Stimulated activated CD8-positive, alpha-beta memory T cell treated with anti-CD3 and anti-CD28 coated beads, Interleukin-7, amount 100 ng/mL, for 1 hour (primary cell): ENCODE measurements at regions not wholly inside any gene's neighbourhood (a gene's known extent, or its start where the extent isn't known, plus 50 kb on each side); places are given as distances from the start of the nearest gene placed in this dataset.

ENCODE experiments used
- DNase-seq, 2 donors: peaks; one replicate each; pipeline ENCODE4 v3.0.0-alpha.2; 2020; ENCODE audit warnings: low read depth in 2 of 2

GRCh38 chrX:40279091-40279430, 181.3 kb upstream of the BCOR start:
- DNase-seq = no peak

GRCh38 chrX:40278340-40279090, 180.8 kb upstream of the BCOR start:
- DNase-seq = peak; percentile 25 to 31

DNA sequence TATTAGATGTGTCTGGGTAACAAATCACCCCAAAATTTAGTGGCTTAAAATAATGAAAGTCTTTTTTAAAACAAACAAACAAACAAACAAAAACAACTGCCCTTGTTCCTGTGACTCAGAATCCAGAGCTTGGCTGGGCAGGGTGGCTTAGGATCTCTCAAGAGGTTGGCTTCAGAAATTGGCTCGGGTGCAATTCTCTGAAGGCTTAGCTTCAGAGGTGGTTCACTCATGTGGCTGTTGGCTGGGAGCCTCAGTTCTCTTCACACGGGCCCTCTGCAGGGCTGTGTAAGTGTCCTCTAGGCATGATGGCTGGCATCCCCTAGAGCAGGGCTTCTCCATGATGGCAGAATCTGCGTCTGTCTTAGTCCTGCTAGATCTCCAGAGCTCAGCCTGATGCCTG, 179.9 kb upstream of the BCOR start:
- DNase-seq = no peak

- no peak for DNase-seq
Measured at GRCh38 chrX:40273356-40274050, 175.7 kb upstream of the BCOR start.

GRCh38 chrX:40272776-40273175, 175.0 kb upstream of the BCOR start:
- DNase-seq = no peak

DNA sequence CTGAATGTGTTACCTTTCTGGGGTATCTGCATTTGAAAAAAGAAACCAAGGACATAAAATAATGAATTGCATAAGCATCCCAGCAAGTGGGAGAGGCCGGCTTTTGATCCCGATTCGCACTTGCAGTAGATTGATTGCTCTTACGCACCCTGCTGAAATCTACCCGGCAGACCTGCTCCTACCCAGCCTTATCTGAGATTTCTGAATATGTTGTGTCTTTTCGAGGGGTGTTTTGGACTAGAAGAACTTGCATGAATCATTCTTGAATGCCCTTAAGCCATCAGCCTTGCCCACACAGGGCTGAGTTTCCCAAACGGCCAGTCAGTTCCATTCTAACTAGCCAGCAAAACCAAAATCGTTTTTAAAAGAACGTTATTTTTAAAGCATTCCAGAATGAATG, 174.4 kb upstream of the BCOR start:
- no peak for DNase-seq

DNA sequence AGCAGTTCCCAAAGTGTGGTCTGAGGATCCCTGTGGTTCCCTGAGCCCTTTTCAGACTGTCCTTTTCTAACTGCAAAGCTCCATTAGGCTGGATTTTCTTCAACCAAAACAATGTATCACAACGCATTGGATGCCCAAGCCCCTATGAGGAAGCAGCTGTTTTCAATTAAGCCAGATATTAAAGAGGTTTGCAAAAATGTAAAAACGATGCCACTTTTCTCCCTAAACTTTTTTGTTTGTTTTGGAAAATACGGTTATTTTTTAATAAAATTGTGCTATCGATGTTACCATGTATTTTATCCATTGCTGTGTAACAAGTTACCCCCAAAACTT, 170.4 kb upstream of the BCOR start:
- no peak for DNase-seq

GRCh38 chrX:40267334-40268187, 169.8 kb upstream of the BCOR start:
- DNase-seq = no peak

DNA sequence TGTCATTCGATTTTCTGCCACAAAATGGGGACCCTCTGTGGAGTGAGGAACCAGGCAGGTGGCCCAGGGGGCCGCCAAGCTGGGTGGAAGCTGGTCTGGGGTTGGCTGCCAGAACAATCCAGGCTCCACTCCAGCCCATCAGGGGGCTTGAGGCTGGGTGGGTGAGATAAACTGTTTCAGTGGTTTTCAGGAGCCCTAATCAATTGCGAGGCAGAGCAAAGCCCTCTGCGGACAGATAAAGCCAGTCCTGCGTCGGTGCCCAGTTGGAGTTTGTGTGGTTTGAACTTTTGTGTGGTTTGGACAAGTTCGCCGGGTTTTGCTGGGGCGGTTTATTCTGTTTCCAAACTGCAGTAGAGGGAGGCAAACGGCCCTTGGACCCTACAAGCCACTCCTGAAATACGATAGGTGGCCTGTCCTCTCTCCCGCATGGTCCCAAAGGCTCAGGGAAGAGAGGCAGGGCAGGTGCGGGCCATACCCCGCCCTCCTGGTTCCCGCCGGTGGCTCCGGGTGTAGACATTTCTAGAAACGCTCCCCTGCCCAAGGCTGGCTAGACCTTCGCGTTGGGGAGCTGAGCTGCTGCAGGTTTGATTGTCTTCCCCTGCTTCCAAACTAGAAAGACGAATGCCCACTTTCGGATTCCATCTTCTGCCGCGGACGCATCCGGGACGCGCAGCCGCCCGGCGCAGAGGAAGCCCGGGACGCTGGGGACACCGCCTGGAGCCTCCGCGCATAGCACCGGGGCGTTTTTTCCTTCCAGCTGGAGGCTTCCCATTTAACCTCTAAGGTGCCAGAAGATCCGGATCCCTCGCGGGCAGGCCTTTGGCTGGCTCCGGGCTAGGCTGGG, 169.0 kb upstream of the BCOR start:
- peak; percentile 13 to 23 for DNase-seq

DNA sequence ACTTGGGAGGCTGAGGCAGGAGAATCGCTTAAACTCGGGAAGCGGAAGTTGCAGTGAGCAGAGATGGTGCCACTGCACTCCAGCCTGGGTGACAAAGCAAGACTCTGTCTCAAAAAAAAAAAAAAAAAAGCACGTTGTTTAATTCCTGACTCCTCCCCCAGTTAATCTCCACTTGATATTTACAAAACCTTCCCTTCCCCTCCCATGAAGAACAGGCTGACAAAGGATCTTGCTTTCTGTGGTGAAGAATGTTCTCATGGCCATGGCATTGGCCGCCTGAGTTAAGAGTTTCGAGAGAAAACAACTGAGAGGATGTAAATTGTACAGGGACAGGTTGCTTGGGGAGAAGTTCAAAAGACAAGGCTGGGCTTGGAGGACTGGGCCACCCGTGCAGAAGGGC, 168.2 kb upstream of the BCOR start:
- no peak for DNase-seq

DNA sequence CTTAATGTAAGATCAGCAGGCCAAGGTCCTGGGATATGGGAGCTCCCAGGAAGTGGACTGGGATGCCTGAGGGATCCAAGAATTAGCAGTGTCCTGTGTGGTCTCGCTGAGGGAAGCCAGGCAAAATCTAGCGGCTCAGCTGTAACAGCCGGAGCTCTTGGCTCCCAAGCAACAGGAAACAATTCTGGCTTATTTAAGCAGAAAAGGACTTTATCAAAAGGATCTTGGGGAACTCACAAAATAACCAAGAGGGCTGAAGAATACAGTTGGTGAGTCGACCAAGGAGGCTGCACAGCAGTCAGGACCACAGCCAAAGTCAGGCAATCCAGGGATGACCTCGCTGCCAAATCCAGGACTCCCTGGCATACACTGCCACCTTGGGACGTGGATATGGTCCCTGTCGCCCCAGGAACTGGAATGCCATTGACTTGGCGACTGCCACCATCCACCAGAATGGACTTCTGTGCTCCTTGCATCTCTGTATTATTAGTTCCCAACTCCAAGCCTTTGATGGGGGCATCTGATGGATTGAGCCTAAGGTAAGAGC, 165.3 kb upstream of the BCOR start:
- no peak for DNase-seq

GRCh38 chrX:40262157-40263013, 164.6 kb upstream of the BCOR start:
- no peak for DNase-seq

GRCh38 chrX:40261833-40262156, 164.0 kb upstream of the BCOR start:
- DNase-seq = no peak

DNA sequence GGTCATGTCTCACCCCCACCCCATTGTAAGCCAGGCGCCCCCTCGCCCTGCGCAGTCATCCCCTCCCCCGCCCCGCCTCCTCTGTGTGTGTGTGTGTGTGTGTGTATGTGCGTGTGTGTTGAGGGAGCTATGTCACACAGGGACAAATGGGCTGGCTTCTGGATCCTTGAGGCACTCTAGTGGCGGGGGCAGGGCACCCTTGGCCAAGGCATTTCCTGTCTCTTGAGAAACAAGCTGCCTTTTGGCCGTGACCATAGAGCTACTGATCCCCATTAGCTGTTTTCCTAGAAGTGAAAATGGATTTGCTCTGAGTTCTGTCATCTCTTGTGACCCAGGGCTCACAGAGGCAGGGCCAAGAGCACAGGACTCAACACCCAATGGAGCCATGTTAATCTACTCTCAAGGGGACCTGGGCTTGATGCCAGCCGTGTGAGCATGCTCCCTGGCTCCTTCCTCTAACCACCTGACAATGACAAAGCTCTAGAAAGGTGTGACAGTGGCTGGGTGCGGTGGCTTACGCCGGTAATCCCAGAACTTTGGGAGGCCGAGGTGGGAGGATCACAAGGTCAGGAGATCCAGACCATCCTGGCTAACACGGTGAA, 162.5 kb upstream of the BCOR start:
- no peak for DNase-seq

GRCh38 chrX:40258909-40259308, 161.2 kb upstream of the BCOR start:
- DNase-seq = no peak

DNA sequence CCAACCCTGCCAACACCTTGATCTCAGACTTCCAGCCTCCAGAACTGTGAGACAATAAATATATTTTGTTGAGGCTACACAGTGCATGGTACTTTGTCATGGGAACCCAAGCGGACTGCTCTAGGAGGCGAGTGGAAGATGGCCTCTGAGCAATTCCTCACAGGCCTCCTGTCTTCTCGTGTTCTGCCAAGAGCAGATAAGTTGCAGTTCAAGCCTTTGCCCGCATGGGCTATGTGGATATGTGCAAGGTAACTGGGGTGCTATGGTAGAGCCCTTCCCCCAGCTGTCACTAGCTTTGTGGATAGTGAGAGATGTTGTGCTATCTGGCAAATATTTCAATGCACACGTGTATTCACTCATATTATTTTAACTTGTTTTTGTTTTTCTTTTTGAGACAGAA, 156.0 kb upstream of the BCOR start:
- no peak for DNase-seq

GRCh38 chrX:40249582-40249981, 151.8 kb upstream of the BCOR start:
- DNase-seq = no peak

DNA sequence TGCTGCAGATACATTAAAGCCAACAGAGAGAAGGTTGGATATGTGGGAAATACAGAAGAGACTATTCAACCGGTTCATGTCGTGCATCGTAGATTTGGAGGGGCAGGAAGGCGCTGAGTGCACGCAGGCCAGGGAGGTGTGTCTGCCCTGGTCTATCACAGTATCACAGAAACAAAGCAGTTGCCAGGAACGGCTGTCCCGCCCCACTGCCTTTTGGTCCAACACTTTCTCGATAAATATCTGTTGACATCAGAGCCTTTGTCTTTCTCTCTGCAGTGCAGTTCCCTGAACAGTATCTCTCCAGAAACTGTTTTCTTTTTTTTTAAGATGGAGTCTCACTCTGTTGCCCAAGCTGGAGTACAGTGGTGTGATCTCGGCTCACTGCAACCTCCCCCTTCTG, 151.1 kb upstream of the BCOR start:
- DNase-seq = no peak

GRCh38 chrX:40247848-40248622, 150.3 kb upstream of the BCOR start:
- DNase-seq = no peak

GRCh38 chrX:40247382-40247781, 149.6 kb upstream of the BCOR start:
- DNase-seq = no peak
